Fibroblast of lung (primary cell): ENCODE measurements at regions not wholly inside any gene's neighbourhood (a gene's known extent, or its start where the extent isn't known, plus 50 kb on each side); places are given as distances from the start of the nearest gene placed in this dataset.
"Not testable (repeated sequence)": the region's sequence is repeated elsewhere in the genome, so short reads cannot be mapped to it uniquely, and the experiment has no call there.

Experiments used
- EZH2 ChIP-seq: IDR thresholded peaks from 2 replicates; pipeline ENCODE4 v1.5.1; 2012; ENCODE audit warnings: low read length, control low read depth, mild to moderate bottlenecking; ENCODE audit errors: missing control alignments
- TF ChIP-seq, protein P1 (sequence below), 2 donors: IDR thresholded peaks in 1 of 2; conservative IDR thresholded peaks in 1 of 2; 1 replicate in 1 of 2; 2 replicates in 1 of 2; pipeline ENCODE4 v1.5.1; 2011 to 2012; ENCODE audit warnings: low read length in 2 of 2, control low read depth in 1 of 2, inconsistent platforms in 1 of 2, low read depth in 1 of 2, mild to moderate bottlenecking in 1 of 2

DNA sequence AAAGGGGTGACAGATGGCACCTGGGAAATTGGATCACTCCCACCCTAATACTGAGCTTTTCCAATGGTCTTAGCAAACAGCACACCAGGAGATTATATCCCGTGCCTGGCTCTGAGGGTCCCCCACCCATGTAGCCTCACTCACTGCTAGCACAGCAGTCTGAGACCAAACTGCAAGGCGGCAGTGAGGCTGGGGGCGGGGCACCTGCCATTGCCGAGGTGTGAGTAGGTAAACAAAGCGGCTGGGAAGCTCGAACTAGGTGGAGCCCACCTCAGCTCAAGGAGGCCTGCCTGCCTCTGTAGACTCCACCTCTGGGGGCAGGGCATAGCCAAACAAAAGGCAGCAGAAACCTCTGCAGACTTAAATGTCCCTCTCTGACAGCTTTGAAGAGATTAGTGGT is 188.9 kb downstream of the NNT start:
- TF ChIP-seq, protein P1, sequence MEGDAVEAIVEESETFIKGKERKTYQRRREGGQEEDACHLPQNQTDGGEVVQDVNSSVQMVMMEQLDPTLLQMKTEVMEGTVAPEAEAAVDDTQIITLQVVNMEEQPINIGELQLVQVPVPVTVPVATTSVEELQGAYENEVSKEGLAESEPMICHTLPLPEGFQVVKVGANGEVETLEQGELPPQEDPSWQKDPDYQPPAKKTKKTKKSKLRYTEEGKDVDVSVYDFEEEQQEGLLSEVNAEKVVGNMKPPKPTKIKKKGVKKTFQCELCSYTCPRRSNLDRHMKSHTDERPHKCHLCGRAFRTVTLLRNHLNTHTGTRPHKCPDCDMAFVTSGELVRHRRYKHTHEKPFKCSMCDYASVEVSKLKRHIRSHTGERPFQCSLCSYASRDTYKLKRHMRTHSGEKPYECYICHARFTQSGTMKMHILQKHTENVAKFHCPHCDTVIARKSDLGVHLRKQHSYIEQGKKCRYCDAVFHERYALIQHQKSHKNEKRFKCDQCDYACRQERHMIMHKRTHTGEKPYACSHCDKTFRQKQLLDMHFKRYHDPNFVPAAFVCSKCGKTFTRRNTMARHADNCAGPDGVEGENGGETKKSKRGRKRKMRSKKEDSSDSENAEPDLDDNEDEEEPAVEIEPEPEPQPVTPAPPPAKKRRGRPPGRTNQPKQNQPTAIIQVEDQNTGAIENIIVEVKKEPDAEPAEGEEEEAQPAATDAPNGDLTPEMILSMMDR (conservative IDR thresholded peaks at IDR 0.05 in 1 of 2, IDR thresholded peaks at IDR 0.05 in 1 of 2; ENCODE audit: low read depth in 1 of 2, low read length in 2 of 2): not testable (repeated sequence)
- not testable (repeated sequence) for TF ChIP-seq EZH2
